ENCODE measurements at regions not wholly inside any gene's neighbourhood (a gene's known extent, or its start where the extent isn't known, plus 50 kb on each side); places are given as distances from the start of the nearest gene placed in this dataset.
A peak's percentile ranks its signal among the peaks of the same experiment; 100 is the strongest.

GRCh38 chr11:116274521-116274920 is 498.3 kb downstream of the BUD13 start:
- WGBS, 2 experiments (ENCODE audit: insufficient coverage in 1 of 2, insufficient read length in 1 of 2): 83 to 100% methylated on average over 1 to 4 of the region's 4 CpGs
- TF ChIP-seq, protein P1, sequence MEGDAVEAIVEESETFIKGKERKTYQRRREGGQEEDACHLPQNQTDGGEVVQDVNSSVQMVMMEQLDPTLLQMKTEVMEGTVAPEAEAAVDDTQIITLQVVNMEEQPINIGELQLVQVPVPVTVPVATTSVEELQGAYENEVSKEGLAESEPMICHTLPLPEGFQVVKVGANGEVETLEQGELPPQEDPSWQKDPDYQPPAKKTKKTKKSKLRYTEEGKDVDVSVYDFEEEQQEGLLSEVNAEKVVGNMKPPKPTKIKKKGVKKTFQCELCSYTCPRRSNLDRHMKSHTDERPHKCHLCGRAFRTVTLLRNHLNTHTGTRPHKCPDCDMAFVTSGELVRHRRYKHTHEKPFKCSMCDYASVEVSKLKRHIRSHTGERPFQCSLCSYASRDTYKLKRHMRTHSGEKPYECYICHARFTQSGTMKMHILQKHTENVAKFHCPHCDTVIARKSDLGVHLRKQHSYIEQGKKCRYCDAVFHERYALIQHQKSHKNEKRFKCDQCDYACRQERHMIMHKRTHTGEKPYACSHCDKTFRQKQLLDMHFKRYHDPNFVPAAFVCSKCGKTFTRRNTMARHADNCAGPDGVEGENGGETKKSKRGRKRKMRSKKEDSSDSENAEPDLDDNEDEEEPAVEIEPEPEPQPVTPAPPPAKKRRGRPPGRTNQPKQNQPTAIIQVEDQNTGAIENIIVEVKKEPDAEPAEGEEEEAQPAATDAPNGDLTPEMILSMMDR (conservative IDR thresholded peaks at IDR 0.05): no peak

DNA sequence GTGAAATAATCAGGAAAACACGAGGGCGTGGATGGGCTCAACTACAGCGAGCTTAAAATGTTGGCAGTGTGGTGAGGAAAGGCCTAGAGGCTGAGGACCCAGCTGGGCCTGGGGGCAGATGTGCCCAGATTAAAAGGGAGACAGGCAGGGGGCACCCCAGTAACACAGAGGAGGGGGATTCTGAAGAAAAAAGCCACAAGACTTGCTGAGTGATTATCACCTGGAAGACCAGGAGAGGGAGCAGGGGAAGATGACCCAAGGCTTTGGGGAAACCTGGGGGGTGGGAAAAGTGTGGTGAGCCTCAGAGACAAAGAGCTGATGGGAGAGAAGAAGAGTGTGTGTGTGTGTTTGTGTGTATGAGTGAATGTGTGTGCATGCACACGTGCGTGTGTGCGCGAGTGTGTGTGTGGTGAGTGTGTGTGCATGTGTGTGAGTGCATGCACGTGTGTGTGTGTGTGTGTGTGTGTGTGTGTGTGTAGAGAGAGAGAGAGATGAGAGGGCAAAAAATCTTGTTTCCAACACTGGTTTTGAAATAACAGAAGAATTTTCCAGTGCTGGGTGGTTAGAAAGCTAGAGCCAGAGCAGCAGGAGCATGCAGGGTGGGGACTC is 500.5 kb downstream of the BUD13 start:
- H3K27me3 ChIP-seq (ENCODE audit: control insufficient read depth, insufficient read depth, low read length, poor library complexity, severe bottlenecking): no peaks in the 10 kb centered on the region
- Mint-ChIP-seq H3K36me3 (ENCODE audit: low read depth) (no peaks in the 10 kb centered on the region), H3K4me1 (peaks cover 6% of the 10 kb centered on the region), H3K9me3 (no peaks in the 10 kb centered on the region), H3K27ac (no peak overlapping the region), H3K4me3 (no peak overlapping the region), H3K27me3 (ENCODE audit: insufficient read depth) (peaks cover 10% of the 10 kb centered on the region)
- H3K36me3 ChIP-seq (ENCODE audit: control insufficient read depth, insufficient read depth, low read length): no peaks in the 10 kb centered on the region
- no peak overlapping the region for H3K9ac ChIP-seq (ENCODE audit: extremely low read depth, low read length, poor library complexity, severe bottlenecking)
- TF ChIP-seq, protein P1 (conservative IDR thresholded peaks at IDR 0.05): peak; percentile 44
- no peak overlapping the region for H3K27ac ChIP-seq (ENCODE audit: low read depth, low read length)
- DNase-seq: no peak
- no peaks in the 10 kb centered on the region for H3K4me1 ChIP-seq (ENCODE audit: control insufficient read depth, insufficient read depth, low read length)
- 78 to 100% methylated on average over 3 to 8 of the region's 8 CpGs for WGBS, 2 experiments (ENCODE audit: insufficient coverage in 1 of 2, insufficient read length in 1 of 2)
- H3K9me3 ChIP-seq (ENCODE audit: control insufficient read depth, low read length): no peaks in the 10 kb centered on the region
- no peak overlapping the region for H3K4me3 ChIP-seq (ENCODE audit: low read length)

More at GRCh38 chr11:116274521-116274920, 498.3 kb downstream of the BUD13 start:
- Histone ChIP-seq H3K4me1 (ENCODE audit: control insufficient read depth, insufficient read depth, low read length) (no peaks in the 10 kb centered on the region), H3K4me3 (ENCODE audit: low read length) (no peak overlapping the region), H3K27ac (ENCODE audit: low read depth, low read length) (no peak overlapping the region), H3K36me3 (ENCODE audit: control insufficient read depth, insufficient read depth, low read length) (no peaks in the 10 kb centered on the region), H3K9ac (ENCODE audit: extremely low read depth, low read length, poor library complexity, severe bottlenecking) (no peak overlapping the region), H3K27me3 (ENCODE audit: control insufficient read depth, insufficient read depth, low read length, poor library complexity, severe bottlenecking) (no peaks in the 10 kb centered on the region), H3K9me3 (ENCODE audit: control insufficient read depth, low read length) (no peaks in the 10 kb centered on the region)
- no peak overlapping the region for H3K4me3 Mint-ChIP-seq
- no peaks in the 10 kb centered on the region for H3K36me3 Mint-ChIP-seq (ENCODE audit: low read depth)
- no peak for DNase-seq
- H3K27ac Mint-ChIP-seq: no peak overlapping the region
- H3K9me3 Mint-ChIP-seq: no peaks in the 10 kb centered on the region
- H3K4me1 Mint-ChIP-seq: peaks cover 6% of the 10 kb centered on the region
- peaks cover 7% of the 10 kb centered on the region for H3K27me3 Mint-ChIP-seq (ENCODE audit: insufficient read depth)

GRCh38 chr11:116271479-116271878 is 501.3 kb downstream of the BUD13 start:
- H3K4me3 ChIP-seq (ENCODE audit: low read length): no peak overlapping the region
- H3K27me3 ChIP-seq (ENCODE audit: control insufficient read depth, insufficient read depth, low read length, poor library complexity, severe bottlenecking): no peaks in the 10 kb centered on the region
- DNase-seq: no peak
- Mint-ChIP-seq H3K9me3 (no peaks in the 10 kb centered on the region), H3K36me3 (ENCODE audit: low read depth) (no peaks in the 10 kb centered on the region), H3K4me3 (no peak overlapping the region), H3K27me3 (ENCODE audit: insufficient read depth) (peaks cover 10% of the 10 kb centered on the region), H3K27ac (no peak overlapping the region), H3K4me1 (peaks cover 6% of the 10 kb centered on the region)
- H3K9me3 ChIP-seq (ENCODE audit: control insufficient read depth, low read length): no peaks in the 10 kb centered on the region
- H3K36me3 ChIP-seq (ENCODE audit: control insufficient read depth, insufficient read depth, low read length): no peaks in the 10 kb centered on the region
- no peak overlapping the region for H3K27ac ChIP-seq (ENCODE audit: low read depth, low read length)
- WGBS, 2 experiments (ENCODE audit: insufficient coverage in 1 of 2, insufficient read length in 1 of 2): 75 to 100% methylated on average over 1 to 6 of the region's 6 CpGs
- H3K4me1 ChIP-seq (ENCODE audit: control insufficient read depth, insufficient read depth, low read length): no peaks in the 10 kb centered on the region
- TF ChIP-seq, protein P1 (conservative IDR thresholded peaks at IDR 0.05): no peak
- no peak overlapping the region for H3K9ac ChIP-seq (ENCODE audit: extremely low read depth, low read length, poor library complexity, severe bottlenecking)

Data from endodermal cell (in vitro differentiated cells).